ENCODE measurements at regions not wholly inside any gene's neighbourhood (a gene's known extent, or its start where the extent isn't known, plus 50 kb on each side); places are given as distances from the start of the nearest gene placed in this dataset.
"Not testable (repeated sequence)": the region's sequence is repeated elsewhere in the genome, so short reads cannot be mapped to it uniquely, and the experiment has no call there.

DNA sequence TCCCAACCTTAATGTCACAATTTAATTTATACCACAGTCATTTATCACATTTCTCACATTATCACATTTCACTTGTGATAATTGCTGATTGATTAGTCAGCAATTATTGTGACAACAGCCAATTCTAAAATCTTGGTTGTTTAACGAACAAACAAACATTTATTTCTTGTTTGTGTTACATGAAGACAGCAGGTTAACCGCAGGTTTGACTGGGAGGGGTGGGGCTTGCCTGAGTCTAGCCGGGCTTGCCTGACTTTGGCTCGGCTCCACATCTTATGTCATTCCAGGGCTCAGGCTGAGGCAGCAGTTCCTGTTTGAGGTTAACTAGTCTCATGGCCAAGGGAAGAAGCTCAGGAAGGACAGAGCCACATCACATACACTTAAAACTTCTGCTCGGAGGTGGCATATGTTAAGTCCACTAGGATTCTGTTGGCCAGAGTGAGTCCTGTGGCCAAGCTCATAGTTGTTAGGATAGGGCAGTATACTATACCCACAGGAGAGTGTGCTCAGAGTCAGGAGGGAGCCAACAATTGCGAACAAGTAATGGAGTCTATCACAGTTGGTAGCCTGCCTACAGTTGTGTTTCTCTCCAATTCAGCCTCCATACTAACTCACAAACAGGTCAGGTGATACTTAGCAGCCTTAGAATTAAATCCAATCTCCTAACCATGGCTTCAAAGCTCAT lies 90.0 kb upstream of the IFNGR1 start:
- DNase-seq (ENCODE audit: low read depth): no peak

DNA sequence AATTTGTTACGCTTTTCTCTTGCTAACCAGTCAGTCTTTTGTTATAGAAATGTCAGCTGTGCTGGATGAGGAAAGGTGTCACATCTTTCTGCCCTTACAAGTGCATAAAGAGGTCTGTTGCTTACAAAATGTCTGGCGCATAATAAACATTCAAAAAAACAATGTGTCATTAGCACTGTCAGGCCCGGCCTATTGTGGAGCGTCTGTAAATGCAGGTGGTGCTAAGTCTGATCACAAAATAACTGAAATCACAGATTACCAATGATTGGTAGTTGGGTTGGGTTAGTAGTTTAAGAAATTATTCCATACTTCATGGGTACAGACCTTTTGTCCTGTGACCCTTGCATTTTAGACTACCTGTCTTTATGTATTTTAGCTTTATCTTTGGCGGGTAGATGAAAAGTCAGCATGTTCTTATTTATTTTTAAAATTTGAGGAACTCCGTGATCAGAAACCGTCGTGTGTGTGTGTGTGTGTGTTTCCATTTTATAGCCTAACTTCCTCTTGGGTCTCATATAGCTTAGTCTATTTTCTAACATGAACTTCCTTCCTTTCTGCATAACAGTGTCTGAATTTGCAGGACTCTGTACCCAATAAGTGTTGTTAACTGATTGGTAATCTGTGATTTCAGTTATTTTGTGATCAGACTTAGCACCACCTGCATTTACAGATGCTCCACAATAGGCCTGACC lies 88.1 kb upstream of the IFNGR1 start:
- no peak for DNase-seq (ENCODE audit: low read depth)

DNA sequence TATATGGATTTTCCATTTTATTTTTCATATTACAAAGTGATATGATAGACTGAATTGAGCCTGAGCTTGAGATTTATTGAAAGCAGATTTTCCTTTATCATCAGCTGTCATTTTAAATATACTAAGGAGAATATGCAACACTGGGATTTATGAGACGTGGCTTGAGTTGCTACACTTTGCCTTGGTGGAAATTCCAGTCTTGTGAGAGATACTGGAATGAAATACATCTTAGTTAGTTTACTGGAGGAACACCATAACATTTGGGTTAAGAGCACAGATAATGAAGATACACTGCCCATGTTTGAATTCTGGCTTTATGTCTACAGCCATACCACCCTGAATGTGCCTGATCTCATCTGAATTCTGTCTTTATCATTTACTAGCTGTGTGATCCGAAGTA lies 86.5 kb upstream of the IFNGR1 start:
- DNase-seq (ENCODE audit: low read depth): no peak

DNA sequence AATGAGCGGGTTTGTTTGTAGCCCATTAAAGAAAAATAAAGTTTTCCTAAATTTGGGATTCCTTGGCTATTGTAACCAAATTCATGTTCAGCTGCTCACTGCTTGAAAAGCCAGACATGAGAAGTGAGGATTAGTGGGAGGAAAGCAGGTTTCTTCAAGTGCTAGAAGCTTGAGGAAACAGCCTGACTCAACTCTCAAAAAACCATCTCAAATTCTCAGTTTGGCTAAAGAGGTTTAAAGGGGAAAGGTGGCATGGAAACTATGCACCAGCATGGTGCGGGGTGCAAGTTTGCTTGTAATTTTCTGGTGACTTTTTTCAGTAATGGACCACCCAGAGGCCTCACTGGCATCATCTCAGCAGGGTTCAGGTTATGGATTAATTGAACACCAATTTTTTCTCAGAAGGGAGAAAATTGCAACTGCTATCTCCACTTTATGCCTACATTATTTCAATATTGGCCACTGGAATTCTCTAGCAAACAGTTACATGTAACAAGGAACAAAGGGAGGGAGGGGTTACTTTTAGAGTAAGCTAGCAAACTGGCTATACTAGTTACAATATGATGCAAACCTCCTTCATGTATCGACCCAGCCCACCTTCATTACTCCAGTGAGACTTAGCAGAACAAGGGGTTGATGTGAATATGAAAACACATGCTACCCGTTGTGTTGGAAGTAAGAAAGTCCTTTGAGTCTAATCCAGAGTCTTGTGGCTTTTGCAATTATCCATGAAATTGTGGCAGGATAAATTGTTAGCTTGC lies 85.0 kb upstream of the IFNGR1 start:
- no peak for DNase-seq (ENCODE audit: low read depth)

DNA sequence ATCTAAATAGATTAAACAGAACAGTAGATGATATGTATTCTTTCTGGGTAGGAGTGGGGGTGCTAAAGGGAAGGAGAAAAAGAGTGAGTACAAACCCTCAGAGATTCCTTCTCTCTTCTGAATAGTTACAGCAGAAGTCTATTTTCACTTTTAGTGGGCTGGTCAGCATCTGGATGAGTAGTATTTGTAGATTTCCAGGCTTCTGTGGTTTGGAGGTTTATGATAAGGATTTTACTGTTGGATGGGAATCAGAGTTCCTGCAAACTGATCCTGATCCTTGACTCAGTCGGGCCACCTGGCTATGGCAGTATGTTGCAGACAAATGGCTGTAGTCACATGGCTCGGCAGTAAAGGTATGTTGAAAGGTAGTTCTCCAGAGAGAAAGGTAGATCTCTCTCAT lies 84.3 kb upstream of the IFNGR1 start:
- DNase-seq (ENCODE audit: low read depth): no peak

DNA sequence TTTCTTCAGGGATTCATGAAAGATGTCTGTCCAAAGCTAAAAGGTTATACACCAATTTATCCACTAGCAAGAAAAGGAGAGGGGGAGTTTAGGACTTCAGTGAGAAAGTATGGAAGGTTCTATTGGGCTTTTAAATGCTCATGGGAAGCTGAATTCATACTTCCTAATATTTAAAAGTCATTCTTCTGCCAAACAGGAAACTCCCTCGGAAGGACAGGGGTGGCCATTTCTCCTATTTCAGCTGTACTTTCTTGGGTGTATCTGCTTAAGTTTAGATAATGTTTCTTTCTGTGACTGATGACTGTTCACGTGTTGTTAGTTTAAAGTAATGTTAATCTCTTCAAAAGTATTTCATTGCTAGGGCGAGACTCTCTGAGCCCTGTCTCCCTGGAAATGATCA lies 80.5 kb upstream of the IFNGR1 start:
- no peak for DNase-seq (ENCODE audit: low read depth)

DNA sequence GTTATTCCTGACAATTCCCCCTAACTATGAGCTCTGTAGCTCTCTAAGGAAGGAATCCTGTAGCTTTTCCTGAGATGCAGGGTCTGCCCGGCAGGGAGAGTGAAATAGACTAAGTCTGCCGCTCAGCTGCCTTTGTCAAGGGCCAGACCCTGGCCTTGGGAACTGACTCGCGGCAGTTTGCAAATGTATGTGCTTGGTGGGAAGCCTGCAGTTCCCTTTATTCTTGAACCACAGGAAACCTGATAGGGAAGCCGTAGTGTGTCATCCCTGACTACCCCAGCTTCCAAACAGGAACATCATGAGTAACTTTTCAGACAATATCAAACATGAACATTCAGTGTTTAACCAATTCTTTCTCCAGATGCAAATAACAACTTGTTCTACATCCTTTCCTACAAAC lies 78.7 kb upstream of the IFNGR1 start:
- DNase-seq (ENCODE audit: low read depth): peak; percentile 39

DNA sequence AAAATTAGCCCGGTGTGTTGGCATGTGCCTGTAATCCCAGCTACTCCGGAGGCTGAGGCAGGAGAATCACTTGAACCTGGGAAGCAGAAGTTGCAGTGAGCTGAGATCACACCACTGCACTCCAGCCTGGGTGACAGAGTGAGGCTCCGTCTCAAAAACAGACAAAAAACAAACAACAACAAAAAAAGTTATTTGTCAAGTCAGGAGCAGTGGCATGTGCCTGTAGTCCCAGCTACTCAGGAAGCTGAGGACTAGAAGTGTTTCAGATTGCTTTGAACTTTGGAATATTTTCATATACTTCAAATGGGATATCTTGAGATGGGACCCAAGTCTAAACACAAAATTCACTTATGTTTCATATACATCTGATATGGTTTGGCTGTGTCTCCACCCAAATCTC lies 73.1 kb upstream of the IFNGR1 start:
- DNase-seq (ENCODE audit: low read depth): not testable (repeated sequence)

DNA sequence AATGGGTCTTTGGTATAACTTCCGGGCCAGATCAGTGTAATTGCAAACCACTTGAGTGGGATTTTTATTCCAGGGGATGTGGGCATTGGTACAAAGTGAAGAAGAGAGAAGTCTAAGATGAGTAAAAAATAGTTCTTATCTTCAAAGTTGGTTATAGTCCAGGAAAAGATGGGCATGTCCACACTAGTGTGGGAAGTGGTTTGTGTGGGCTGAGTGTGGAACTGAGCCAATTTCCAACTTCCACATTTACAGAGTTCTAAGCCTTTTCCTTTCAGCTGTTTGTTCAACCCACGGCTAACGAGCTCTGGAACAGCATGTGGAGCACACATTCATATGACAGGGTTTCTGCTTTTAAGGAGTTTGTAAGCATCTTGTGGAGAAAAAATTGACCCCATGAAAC lies 72.3 kb upstream of the IFNGR1 start:
- DNase-seq (ENCODE audit: low read depth): no peak

DNA sequence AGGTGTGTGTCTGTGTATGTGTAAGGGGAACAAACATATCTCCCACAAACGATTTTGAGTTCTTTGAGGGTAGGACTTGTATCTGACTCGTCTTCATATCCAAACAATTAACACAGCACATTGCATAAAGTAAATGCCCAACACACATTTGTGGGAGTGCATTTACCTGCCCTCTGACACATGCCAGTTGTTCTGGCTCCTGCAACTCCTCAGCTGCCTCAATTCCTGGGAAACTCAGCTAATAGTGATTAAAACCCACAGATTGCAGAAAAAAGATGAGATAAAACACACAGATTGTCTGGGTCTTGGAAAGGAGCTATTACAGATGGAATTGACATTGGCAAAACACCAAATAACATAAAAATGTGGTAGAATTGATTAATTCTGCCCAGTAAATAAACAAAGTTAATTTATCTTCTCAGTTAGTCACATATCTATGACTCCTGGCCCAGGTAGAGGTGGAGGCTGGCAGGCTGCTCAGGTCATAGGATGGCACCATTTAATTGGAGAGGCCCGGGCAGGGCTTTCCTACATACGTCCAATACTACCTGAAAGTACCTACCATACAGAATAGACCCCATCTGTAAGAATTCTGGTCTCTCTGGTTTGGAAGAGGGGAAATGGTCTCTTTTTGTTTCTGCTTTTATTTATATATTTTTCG lies 71.5 kb upstream of the IFNGR1 start:
- DNase-seq (ENCODE audit: low read depth): no peak

DNA sequence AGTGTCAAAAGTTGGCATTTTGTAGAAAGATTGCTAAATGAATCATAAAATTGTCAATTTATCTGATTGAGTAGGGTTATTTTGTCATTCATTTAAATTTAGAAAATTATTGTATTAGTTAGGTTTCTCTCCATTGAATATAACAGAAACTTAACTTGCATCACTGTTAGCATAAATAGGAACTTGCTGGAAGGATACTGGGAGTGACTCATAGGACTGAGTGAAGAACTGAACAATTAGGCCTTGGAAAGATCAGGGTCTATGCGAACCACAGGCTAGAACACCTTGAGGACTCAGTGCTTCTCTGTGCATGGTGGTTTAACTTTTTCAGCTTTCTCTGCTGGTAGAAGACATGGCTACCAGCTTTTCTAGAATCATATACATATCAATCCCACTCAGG lies 67.7 kb upstream of the IFNGR1 start:
- no peak for DNase-seq (ENCODE audit: low read depth)

DNA sequence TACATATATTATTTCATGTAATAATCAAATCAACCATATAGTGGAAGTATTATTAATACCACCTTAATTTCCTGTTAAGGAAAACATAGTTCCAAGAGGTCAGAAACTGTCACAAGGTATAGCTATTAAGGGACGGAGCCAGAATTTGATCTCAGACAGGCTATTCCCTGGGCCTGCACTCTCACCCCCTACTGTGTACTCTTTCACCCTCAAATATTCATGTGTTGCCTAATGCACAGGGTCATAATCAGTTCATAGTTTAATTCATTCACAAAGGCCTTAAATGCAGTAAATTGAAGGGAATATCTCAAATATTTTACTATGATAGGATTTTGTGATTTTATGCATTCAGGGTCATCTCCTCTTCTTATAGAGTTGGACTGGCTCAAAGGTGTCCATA lies 67.2 kb upstream of the IFNGR1 start:
- DNase-seq (ENCODE audit: low read depth): no peak

DNA sequence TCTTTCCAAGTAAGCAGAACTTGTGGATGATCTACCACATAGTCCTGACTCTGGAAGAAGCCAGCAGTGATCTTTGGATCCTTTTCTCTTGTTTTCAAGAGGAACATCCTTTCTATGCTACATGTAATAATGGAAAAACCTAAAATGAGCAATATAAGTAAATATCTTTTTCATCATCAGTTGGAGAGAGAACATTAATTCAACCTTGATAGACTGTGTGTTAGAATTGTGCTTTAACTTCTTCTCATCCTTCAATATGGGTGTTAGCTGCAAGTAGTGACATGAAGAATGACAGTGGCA lies 65.6 kb upstream of the IFNGR1 start:
- no peak for DNase-seq (ENCODE audit: low read depth)

DNA sequence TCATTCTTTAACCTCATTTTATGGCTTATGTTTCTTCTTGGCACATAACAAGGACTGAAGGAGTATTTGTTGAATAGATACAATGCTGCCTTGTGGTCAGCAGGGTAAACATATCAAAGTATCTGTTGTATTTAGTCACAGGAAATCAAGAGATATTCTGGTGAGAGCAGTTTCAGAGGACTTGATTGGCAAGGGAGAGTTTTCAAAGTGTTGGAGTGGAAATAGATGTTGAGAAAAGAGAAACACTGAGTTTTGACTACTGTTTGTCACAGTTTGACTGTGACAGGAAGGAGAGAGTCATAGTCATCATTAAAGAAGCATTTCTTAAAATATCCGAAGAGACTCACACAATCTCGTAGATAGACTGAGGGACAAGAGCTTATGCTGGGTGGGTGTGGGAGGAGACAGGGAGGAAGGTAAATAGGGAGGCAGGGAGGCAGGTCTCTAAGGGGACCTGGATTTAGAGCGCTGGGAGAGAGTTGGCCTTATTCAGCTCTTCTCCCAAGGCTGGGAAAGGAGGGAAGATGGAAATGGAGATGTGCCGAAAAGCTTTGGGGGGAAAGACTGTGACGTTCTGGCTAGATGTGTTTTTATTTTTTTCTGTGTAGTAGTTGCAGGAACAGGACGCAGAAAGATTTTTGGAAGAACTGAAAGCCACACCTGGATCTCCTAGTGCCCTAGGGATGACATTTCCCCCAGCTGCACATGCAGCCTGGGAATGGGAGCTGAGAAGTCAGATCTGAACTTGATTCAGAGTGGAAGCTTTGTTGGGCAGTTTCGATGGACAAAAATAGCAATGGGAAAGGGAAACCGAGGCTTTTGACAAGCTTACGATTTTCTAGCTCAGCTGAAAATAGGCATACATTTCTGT lies 65.0 kb upstream of the IFNGR1 start:
- no peak for DNase-seq (ENCODE audit: low read depth)

DNA sequence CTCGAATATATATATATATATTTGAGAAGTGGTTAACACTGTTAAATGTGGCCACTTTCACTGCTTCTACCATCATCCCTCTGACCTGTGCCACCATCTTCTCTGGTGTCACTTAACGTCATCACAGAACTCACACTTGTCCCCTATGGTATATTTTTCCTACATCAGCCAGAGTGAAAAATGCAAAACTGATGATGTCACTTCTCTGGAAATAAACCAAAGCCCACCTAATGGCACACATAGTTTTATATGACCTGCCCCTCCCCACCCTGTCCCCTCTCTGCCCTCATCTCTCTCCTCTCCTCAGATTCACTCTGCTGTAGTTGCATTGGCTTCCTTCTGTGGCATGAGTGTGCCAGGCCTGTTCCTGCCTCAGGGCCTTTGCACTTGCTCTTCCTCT lies 63.9 kb upstream of the IFNGR1 start:
- no peak for DNase-seq (ENCODE audit: low read depth)

DNA sequence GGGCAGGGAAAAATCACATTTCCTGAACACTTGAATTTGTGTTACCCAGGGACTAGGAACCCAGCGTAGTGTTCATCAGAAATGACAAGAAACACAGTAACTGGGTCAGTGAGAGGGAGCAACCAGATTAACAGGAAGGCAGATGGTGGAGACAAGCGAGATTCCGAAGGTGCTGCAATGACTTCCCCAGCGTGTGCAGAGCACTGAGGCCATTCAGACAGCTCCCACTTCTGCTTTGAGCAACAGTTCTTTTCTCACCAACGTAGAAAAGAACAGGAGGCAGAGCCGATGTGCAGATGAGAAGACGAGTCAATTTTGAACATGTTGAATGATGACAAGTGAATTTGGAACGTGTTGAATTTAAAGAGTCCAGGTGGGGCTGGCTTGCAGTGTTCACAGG lies 63.1 kb upstream of the IFNGR1 start:
- no peak for DNase-seq (ENCODE audit: low read depth)

DNA sequence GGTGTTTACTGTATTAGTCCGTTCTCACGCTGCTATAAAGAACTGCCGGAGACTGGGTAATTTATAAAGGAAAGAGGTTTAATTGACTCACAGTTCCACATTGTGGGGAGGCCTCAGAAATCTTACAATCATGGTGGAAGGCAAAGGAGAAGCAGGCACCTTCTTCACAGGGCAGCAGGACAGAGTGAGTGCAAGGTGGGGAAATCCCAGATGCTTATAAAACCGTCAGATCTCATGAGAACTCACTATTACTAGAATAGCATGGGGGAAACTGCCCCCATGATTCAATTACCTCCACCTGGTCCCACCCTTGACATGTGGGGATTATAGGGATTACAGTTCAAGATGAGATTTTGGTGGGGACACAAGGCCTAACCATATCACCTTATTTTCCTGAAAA lies 60.1 kb upstream of the IFNGR1 start:
- DNase-seq (ENCODE audit: low read depth): not testable (repeated sequence)

DNA sequence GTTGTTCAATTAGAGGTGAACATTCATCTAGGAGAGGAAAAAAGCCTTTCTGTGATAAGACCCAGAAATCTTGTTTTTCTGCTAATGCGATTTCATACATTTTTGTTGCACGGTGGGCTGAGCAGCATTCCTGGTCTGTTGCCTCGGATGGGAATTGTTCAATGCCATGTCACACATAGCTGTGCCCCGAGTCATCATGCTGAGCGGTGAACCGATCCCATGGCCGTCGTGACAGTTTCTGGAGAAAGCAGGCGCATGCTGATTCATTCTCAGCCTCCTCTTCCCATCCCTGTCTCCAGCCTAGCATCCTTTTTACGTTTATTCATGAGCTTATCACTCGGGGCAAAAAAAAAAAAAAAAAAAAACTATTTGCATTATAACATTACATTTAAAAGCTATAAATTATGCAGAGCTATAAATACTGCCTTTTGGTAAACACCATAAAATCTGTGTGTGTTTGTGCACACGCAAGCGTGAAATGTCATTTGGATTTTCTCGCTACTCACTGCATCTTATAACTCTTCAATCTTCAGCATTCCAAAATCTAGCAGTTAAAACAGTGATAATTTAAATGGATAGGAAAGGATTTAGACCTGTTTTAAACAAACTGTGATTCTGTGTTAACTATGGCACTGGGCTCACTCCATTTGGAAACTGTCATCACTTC lies 58.9 kb upstream of the IFNGR1 start:
- DNase-seq (ENCODE audit: low read depth): peak; percentile 41

DNA sequence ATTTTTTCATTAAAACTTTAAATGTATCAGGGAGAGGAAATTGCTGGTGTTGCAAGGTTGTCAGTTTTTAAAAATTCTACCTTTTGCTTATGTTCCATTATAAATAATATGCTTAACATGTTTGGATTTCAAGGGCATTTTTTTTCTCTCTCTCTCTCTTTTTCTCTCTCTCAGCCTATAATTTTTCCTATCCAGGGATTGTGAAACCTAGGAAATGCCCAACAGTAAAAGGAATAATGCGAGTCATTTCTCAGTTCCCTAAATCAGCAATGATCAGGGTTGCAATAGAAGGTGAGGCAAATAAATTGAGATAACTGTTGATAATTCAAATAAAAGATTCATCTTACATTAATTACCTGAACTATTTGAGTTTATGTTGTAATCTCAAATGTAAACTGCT lies 53.2 kb upstream of the IFNGR1 start:
- DNase-seq (ENCODE audit: low read depth): no peak

DNA sequence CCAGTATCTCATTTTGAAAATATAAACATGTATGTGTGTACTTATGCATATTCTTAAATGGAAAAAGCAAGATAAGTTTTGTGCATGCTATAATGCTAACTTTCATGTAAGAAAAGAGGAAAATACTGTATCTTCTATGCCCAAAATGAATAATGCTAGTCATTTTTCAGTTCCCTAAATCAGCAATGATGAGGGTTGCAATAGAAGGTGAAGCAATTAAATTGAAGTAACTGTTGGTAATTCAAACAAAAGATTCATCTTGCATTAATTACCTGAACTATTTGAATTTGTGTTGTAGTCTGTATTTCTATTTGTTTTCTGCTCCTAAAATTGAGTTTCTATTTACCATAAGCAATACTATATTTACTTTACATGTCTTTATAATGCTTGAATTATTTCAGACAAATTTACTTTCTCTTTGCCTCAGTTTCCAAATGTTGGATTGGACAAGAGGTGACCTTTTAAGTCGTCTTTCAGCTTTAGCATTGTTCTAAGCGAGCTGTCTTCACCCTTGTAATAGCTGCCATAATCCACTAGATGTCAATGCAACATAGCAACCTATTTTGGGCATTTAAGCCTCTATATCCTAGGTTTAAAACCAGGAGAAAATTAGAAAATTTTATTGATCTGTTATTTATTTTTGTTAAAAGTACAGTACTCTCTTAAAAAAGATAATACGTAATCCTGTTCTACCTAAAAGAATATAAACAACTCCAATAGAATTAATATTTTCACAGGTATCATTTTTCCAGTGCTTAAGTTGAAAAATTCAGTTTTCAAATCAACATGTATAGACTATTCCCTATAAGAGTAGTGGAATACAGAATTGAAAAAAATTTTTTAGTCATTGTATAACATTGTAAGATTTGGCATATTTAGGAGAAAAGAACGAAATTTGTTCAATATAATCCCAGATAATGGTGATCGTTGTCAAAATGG lies 52.3 kb upstream of the IFNGR1 start:
- DNase-seq (ENCODE audit: low read depth): peak; percentile 53

Data from fibroblast of gingiva (primary cell).